ENCODE measurements at regions not wholly inside any gene's neighbourhood (a gene's known extent, or its start where the extent isn't known, plus 50 kb on each side); places are given as distances from the start of the nearest gene placed in this dataset.

GRCh38 chr4:38567457-38567856 is 96.5 kb upstream of the KLF3 start:
- no peak for DNase-seq

- DNase-seq: no peak
Observed at GRCh38 chr4:38568768-38569167, 95.2 kb upstream of the KLF3 start.

- DNase-seq: no peak
Observed at GRCh38 chr4:38570647-38571276, 93.2 kb upstream of the KLF3 start.

- no peak for DNase-seq
Observed at GRCh38 chr4:38572793-38573192, 91.2 kb upstream of the KLF3 start.

GRCh38 chr4:38574559-38575333 is 89.3 kb upstream of the KLF3 start:
- DNase-seq: no peak

GRCh38 chr4:38576767-38577166 is 87.2 kb upstream of the KLF3 start:
- DNase-seq: no peak

GRCh38 chr4:38577462-38577861 is 86.5 kb upstream of the KLF3 start:
- DNase-seq: no peak

- no peak for DNase-seq
Observed at GRCh38 chr4:38581426-38582106, 82.4 kb upstream of the KLF3 start.

- DNase-seq: no peak
Observed at GRCh38 chr4:38582445-38582844, 81.6 kb upstream of the KLF3 start.

GRCh38 chr4:38582889-38583470 is 81.0 kb upstream of the KLF3 start:
- peak; percentile 13 to 18 for DNase-seq

- DNase-seq: no peak
Observed at GRCh38 chr4:38585871-38586270, 78.1 kb upstream of the KLF3 start.

GRCh38 chr4:38587106-38587505 is 76.9 kb upstream of the KLF3 start:
- no peak for DNase-seq

GRCh38 chr4:38590046-38590445 is 74.0 kb upstream of the KLF3 start:
- DNase-seq: no peak

- DNase-seq: no peak
Observed at GRCh38 chr4:38591617-38592337, 72.2 kb upstream of the KLF3 start.

- no peak for DNase-seq
Observed at GRCh38 chr4:38598489-38598888, 65.5 kb upstream of the KLF3 start.

GRCh38 chr4:38600575-38600974 is 63.4 kb upstream of the KLF3 start:
- no peak for DNase-seq

- no peak for DNase-seq
Observed at GRCh38 chr4:38601244-38601915, 62.6 kb upstream of the KLF3 start.

- no peak for DNase-seq
Observed at GRCh38 chr4:38601916-38602291, 62.1 kb upstream of the KLF3 start.

- DNase-seq: no peak
Observed at GRCh38 chr4:38603652-38604051, 60.3 kb upstream of the KLF3 start.

- no peak for DNase-seq
Observed at GRCh38 chr4:38605181-38605752, 58.7 kb upstream of the KLF3 start.

GRCh38 chr4:38605753-38606586 is 58.0 kb upstream of the KLF3 start:
- DNase-seq: no peak
